ENCODE measurements at regions not wholly inside any gene's neighbourhood (a gene's known extent, or its start where the extent isn't known, plus 50 kb on each side); places are given as distances from the start of the nearest gene placed in this dataset.
A peak's percentile ranks its signal among the peaks of the same experiment; 100 is the strongest.

DNA sequence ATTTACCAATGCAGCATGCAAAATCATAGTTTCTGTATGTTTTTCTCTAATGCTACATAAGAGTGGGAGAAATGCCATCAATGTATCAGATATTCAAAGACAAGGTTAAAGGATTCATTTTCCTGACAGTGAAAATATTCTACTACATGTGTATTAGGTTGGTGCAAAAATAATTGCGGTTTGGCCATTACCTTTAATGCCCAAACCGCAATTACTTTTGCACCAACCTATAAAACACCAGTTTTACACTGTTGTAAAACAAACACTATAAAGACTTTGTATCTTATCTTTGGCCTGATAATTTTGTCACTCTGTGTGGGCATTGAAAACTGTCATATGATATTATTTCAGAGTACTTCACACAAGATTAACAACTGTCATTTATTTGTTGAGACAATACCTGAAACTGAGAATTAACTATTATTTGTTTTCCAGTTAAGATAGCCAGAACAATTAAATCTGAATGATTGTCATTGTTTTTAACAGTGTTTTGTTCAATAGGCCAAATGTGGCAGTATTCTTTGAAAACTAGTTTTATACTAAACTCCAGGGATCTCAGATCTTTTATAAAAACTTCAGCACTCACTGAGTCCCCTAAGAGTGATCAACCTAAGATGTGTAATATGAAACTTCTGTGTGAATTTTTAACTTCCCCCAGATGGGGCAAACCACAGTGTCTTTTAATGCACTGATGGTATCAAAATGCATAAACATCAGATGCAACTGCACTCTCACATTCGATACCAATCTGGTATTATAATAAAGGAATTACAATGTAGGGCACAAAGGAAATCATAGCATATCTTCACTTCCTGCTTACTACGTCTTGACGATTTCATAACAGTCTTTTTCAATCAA is 53.8 kb upstream of the FBN2 start:
- 32 to 38% methylated on average over 5 of the region's 5 CpGs for WGBS, 2 experiments (ENCODE audit: low coverage in 1 of 2, low lambda C conversion rate in 2 of 2, missing lambda C conversion rate in 2 of 2)
- DNase-seq, result no peak
- H4K20me1 ChIP-seq (ENCODE audit: insufficient read depth), result no peaks in the 10 kb centered on the region

DNA sequence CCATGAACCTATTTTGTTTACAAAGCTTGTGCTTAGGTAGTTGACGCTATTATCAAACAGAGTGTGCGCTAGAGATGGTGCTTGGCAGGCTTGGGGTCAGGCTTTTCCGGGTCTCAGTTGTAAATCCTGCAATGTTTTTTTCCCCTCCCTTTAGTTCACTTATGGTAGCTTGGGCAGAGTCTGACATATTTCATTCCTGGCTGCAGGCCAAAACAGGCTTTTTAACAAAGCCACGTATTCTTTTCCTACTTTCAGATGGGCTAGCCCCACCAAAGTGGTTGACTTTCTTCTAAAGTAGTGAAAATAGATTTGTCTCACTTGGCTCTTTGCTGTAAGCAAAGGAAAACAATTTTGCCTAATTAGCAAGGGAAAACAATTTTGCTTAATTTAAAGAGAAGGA is 58.0 kb upstream of the FBN2 start:
- WGBS, 2 experiments (ENCODE audit: low coverage in 1 of 2, low lambda C conversion rate in 2 of 2, missing lambda C conversion rate in 2 of 2), result 43 to 50% methylated on average over 4 of the region's 4 CpGs
- in situ Hi-C loops (cut with MboI), result no loop called here
- H3K4me2 ChIP-seq (ENCODE audit: unreplicated experiment), result no peak overlapping the region
- DNase-seq, result peak; percentile 17
- H3K4me1 ChIP-seq (ENCODE audit: insufficient read depth), result no peaks in the 10 kb centered on the region
- H3K27me3 ChIP-seq (replicated peaks; ENCODE audit: insufficient read depth), result no peaks in the 10 kb centered on the region
- no peak overlapping the region for H3K4me3 ChIP-seq
- H2AFZ ChIP-seq, result no peak overlapping the region
- H3K36me3 ChIP-seq (ENCODE audit: low read depth), result no peaks in the 10 kb centered on the region
- H3K9me3 ChIP-seq (ENCODE audit: low read depth), result no peaks in the 10 kb centered on the region
- H3K27ac ChIP-seq, result no peak overlapping the region
- 0 out of 2 replicates have a peak, but pooled peaks cover 2% of the 10 kb centered on the region for H3K9me2 ChIP-seq (ENCODE audit: insufficient read depth)
- H3K79me2 ChIP-seq (ENCODE audit: insufficient read depth), result no peaks in the 10 kb centered on the region
- H3K9ac ChIP-seq, result no peak overlapping the region
- TF ChIP-seq EZH2phosphoT487 (IDR thresholded peaks at IDR 0.05; ENCODE audit: insufficient read depth, low read depth) (no peak), EZH2 (IDR thresholded peaks at IDR 0.05; ENCODE audit: insufficient read depth, poor library complexity, severe bottlenecking) (no peak)
- H3F3A ChIP-seq (ENCODE audit: insufficient read depth), result no peaks in the 10 kb centered on the region
- no peaks in the 10 kb centered on the region for H4K20me1 ChIP-seq (ENCODE audit: insufficient read depth)

More for the DNA sequence above, 53.8 kb upstream of the FBN2 start:
- no peak overlapping the region for H2AFZ ChIP-seq
- H3K4me3 ChIP-seq, result no peak overlapping the region
- no peak overlapping the region for H3K4me2 ChIP-seq (ENCODE audit: unreplicated experiment)
- TF ChIP-seq EZH2 (IDR thresholded peaks at IDR 0.05; ENCODE audit: insufficient read depth, poor library complexity, severe bottlenecking) (no peak), EZH2phosphoT487 (IDR thresholded peaks at IDR 0.05; ENCODE audit: insufficient read depth, low read depth) (no peak)
- H3K4me1 ChIP-seq (ENCODE audit: insufficient read depth), result no peaks in the 10 kb centered on the region
- H3K9me2 ChIP-seq (ENCODE audit: insufficient read depth), result 0 out of 2 replicates have a peak, but pooled peaks cover 3% of the 10 kb centered on the region
- in situ Hi-C loops (cut with MboI), result no loop called here
- no peak overlapping the region for H3K27ac ChIP-seq
- no peaks in the 10 kb centered on the region for H3F3A ChIP-seq (ENCODE audit: insufficient read depth)
- H3K36me3 ChIP-seq (ENCODE audit: low read depth), result no peaks in the 10 kb centered on the region
- no peaks in the 10 kb centered on the region for H3K9me3 ChIP-seq (ENCODE audit: low read depth)
- H3K79me2 ChIP-seq (ENCODE audit: insufficient read depth), result no peaks in the 10 kb centered on the region
- no peaks in the 10 kb centered on the region for H3K27me3 ChIP-seq (replicated peaks; ENCODE audit: insufficient read depth)
- no peak overlapping the region for H3K9ac ChIP-seq

DNA sequence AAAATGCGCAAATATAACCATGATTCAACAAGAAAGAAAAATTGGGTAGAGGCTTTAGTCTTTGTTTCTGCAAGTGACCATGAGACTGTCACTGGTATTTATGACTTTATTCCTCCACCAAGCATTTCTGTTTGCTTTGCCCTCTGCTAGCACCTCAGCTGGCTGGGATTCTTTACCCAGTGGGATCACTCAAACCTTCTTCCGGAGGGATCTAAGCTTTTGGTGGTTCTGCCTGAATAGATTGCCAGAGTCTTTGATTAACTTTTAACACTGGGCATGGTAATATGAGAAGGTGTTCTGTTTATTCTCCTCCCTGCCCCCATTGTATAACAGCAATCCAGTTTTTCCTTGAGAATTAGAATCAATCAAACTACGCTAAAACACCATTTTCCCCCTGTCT is 59.1 kb upstream of the FBN2 start:
- H3F3A ChIP-seq (ENCODE audit: insufficient read depth), result no peaks in the 10 kb centered on the region
- in situ Hi-C loops (cut with MboI), result no loop called here
- no peak overlapping the region for H3K4me3 ChIP-seq
- H3K4me2 ChIP-seq (ENCODE audit: unreplicated experiment), result no peak overlapping the region
- H4K20me1 ChIP-seq (ENCODE audit: insufficient read depth), result no peaks in the 10 kb centered on the region
- TF ChIP-seq EZH2phosphoT487 (IDR thresholded peaks at IDR 0.05; ENCODE audit: insufficient read depth, low read depth), result no peak
- no peak for TF ChIP-seq EZH2 (IDR thresholded peaks at IDR 0.05; ENCODE audit: insufficient read depth, poor library complexity, severe bottlenecking)
- no peaks in the 10 kb centered on the region for H3K9me3 ChIP-seq (ENCODE audit: low read depth)
- no peaks in the 10 kb centered on the region for H3K4me1 ChIP-seq (ENCODE audit: insufficient read depth)
- no peaks in the 10 kb centered on the region for H3K36me3 ChIP-seq (ENCODE audit: low read depth)
- no peaks in the 10 kb centered on the region for H3K9me2 ChIP-seq (ENCODE audit: insufficient read depth)
- H3K27me3 ChIP-seq (replicated peaks; ENCODE audit: insufficient read depth), result no peaks in the 10 kb centered on the region
- no peak overlapping the region for H3K9ac ChIP-seq
- no peaks in the 10 kb centered on the region for H3K79me2 ChIP-seq (ENCODE audit: insufficient read depth)
- no peak overlapping the region for H3K27ac ChIP-seq
- no peak for DNase-seq
- H2AFZ ChIP-seq, result no peak overlapping the region
- WGBS, 2 experiments (ENCODE audit: low coverage in 1 of 2, low lambda C conversion rate in 2 of 2, missing lambda C conversion rate in 2 of 2), result 60 to 66% methylated on average over 3 of the region's 3 CpGs

DNA sequence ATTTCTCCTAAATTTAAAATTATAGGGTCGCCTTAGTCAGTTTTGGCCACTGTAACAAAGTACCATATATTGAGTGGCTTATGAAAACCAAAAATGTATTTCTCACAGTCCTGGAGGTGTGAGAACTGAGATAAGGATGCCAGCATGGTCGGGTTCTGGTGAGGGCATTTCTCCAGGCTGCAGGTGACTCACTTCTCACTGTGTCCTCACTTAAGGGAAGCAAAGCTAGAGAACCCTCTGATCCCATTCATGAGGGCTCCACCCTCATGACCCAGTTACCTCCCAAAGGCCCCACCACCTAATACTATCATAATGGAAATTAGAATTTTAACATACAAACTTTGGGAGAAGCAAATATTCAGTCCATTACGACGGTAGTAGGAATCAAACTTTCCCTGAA is 75.1 kb upstream of the FBN2 start:
- Histone ChIP-seq H3K27ac (no peak overlapping the region), H4K20me1 (ENCODE audit: insufficient read depth) (no peaks in the 10 kb centered on the region), H3K9me3 (ENCODE audit: low read depth) (no peaks in the 10 kb centered on the region), H3K4me3 (no peak overlapping the region), H3K9ac (no peak overlapping the region), H3K4me2 (ENCODE audit: unreplicated experiment) (no peak overlapping the region), H3K9me2 (ENCODE audit: insufficient read depth) (no peaks in the 10 kb centered on the region), H3K79me2 (ENCODE audit: insufficient read depth) (no peaks in the 10 kb centered on the region), H3K4me1 (ENCODE audit: insufficient read depth) (peaks cover 15% of the 10 kb centered on the region), H3F3A (ENCODE audit: insufficient read depth) (no peaks in the 10 kb centered on the region), H3K27me3 (replicated peaks; ENCODE audit: insufficient read depth) (no peaks in the 10 kb centered on the region), H2AFZ (no peak overlapping the region), H3K36me3 (ENCODE audit: low read depth) (no peaks in the 10 kb centered on the region)
- DNase-seq, result peak; percentile 49
- 15 to 22% methylated on average over 4 of the region's 4 CpGs for WGBS, 2 experiments (ENCODE audit: low coverage in 1 of 2, low lambda C conversion rate in 2 of 2, missing lambda C conversion rate in 2 of 2)
- in situ Hi-C loops (cut with MboI), result no loop called here
- no peak for TF ChIP-seq EZH2 (IDR thresholded peaks at IDR 0.05; ENCODE audit: insufficient read depth, poor library complexity, severe bottlenecking)
- TF ChIP-seq EZH2phosphoT487 (IDR thresholded peaks at IDR 0.05; ENCODE audit: insufficient read depth, low read depth), result no peak
